ENCODE measurements at regions not wholly inside any gene's neighbourhood (a gene's known extent, or its start where the extent isn't known, plus 50 kb on each side); places are given as distances from the start of the nearest gene placed in this dataset.

GRCh38 chr2:221095356-221095755 is 476.7 kb downstream of the EPHA4 start:
- no peak overlapping the region for H2AK5ac ChIP-seq (ENCODE audit: low read depth, low read length)
- no peaks in the 10 kb centered on the region for H3K79me1 ChIP-seq (ENCODE audit: low read depth, low read length)
- no peak overlapping the region for H3K4me2 ChIP-seq (ENCODE audit: insufficient read depth, low read length, poor library complexity, severe bottlenecking)
- no CpG with 5 or more reads among the region's 1 CpG for WGBS, 2 donors (ENCODE audit: extremely low coverage in 2 of 2, insufficient read length in 2 of 2, insufficient replicate concordance in 1 of 2)
- H3K14ac ChIP-seq (ENCODE audit: low read length): no peak overlapping the region
- no peaks in the 10 kb centered on the region for H3K27me3 ChIP-seq (ENCODE audit: control insufficient read depth in 3 of 3, insufficient read depth in 3 of 3, low read depth in 1 of 3, low read length in 3 of 3)
- no peak overlapping the region for H2BK5ac ChIP-seq (ENCODE audit: low read length)
- no peak overlapping the region for H3K4me3 ChIP-seq (ENCODE audit: low read length in 2 of 2)
- no peak overlapping the region for H4K8ac ChIP-seq (ENCODE audit: low read depth, low read length)
- H3K9ac ChIP-seq (ENCODE audit: low read depth, low read length, poor library complexity): no peak overlapping the region
- H3K4me1 ChIP-seq (ENCODE audit: control insufficient read depth in 2 of 2, insufficient read depth in 1 of 2, low read depth in 1 of 2, low read length in 2 of 2): peaks cover 0 to 9% of the 10 kb centered on the region in 2 donors
- no peaks in the 10 kb centered on the region for H3K9me3 ChIP-seq (replicated peaks in 1 of 2; ENCODE audit: control insufficient read depth in 2 of 2, insufficient read depth in 1 of 2, low read depth in 1 of 2, low read length in 2 of 2)
- no peak overlapping the region for H4K91ac ChIP-seq (ENCODE audit: low read depth, low read length, poor library complexity)
- H2AFZ ChIP-seq (ENCODE audit: low read length): no peak overlapping the region
- no peak overlapping the region for H2BK15ac ChIP-seq (ENCODE audit: low read length)
- H2BK120ac ChIP-seq (ENCODE audit: low read depth, low read length): no peak overlapping the region
- no peak overlapping the region for H3K18ac ChIP-seq (ENCODE audit: low read length)
- H3K23ac ChIP-seq (ENCODE audit: low read depth, low read length, poor library complexity): no peak overlapping the region
- H3K27ac ChIP-seq (replicated peaks; ENCODE audit: low read length): no peak overlapping the region
- H3K4ac ChIP-seq (ENCODE audit: low read length): no peak overlapping the region
- H3K36me3 ChIP-seq (replicated peaks in 1 of 2; ENCODE audit: control insufficient read depth in 2 of 2, insufficient read depth in 2 of 2, low read length in 2 of 2): no peaks in the 10 kb centered on the region
- no peak overlapping the region for H2BK12ac ChIP-seq (ENCODE audit: low read length)
- no peak for DNase-seq (ENCODE audit: low spot score)

- WGBS, 2 donors (ENCODE audit: extremely low coverage in 2 of 2, insufficient read length in 2 of 2, insufficient replicate concordance in 1 of 2): no CpG with 5 or more reads among the region's 10 CpGs
- H3K36me3 ChIP-seq (replicated peaks in 1 of 2; ENCODE audit: control insufficient read depth in 2 of 2, insufficient read depth in 2 of 2, low read length in 2 of 2): no peaks in the 10 kb centered on the region
- H3K4me3 ChIP-seq (ENCODE audit: low read length in 2 of 2): no peak overlapping the region
Observed at GRCh38 chr2:221096706-221097567, 475.2 kb downstream of the EPHA4 start.

GRCh38 chr2:221097568-221097915 is 474.6 kb downstream of the EPHA4 start:
- Histone ChIP-seq H2BK12ac (ENCODE audit: low read length) (no peak overlapping the region), H3K4me3 (ENCODE audit: low read length in 2 of 2) (no peak overlapping the region), H3K79me1 (ENCODE audit: low read depth, low read length) (no peaks in the 10 kb centered on the region), H3K4me1 (ENCODE audit: control insufficient read depth in 2 of 2, insufficient read depth in 1 of 2, low read depth in 1 of 2, low read length in 2 of 2) (peaks cover 0 to 9% of the 10 kb centered on the region in 2 donors), H3K4me2 (ENCODE audit: insufficient read depth, low read length, poor library complexity, severe bottlenecking) (no peak overlapping the region), H3K23ac (ENCODE audit: low read depth, low read length, poor library complexity) (no peak overlapping the region), H3K9ac (ENCODE audit: low read depth, low read length, poor library complexity) (no peak overlapping the region), H4K8ac (ENCODE audit: low read depth, low read length) (no peak overlapping the region), H2BK15ac (ENCODE audit: low read length) (no peak overlapping the region), H2AFZ (ENCODE audit: low read length) (no peak overlapping the region), H2BK5ac (ENCODE audit: low read length) (no peak overlapping the region), H2BK120ac (ENCODE audit: low read depth, low read length) (no peak overlapping the region), H4K91ac (ENCODE audit: low read depth, low read length, poor library complexity) (no peak overlapping the region), H3K4ac (ENCODE audit: low read length) (no peak overlapping the region), H3K14ac (ENCODE audit: low read length) (no peak overlapping the region), H3K18ac (ENCODE audit: low read length) (no peak overlapping the region), H2AK5ac (ENCODE audit: low read depth, low read length) (no peak overlapping the region), H3K36me3 (replicated peaks in 1 of 2; ENCODE audit: control insufficient read depth in 2 of 2, insufficient read depth in 2 of 2, low read length in 2 of 2) (no peaks in the 10 kb centered on the region), H3K27me3 (ENCODE audit: control insufficient read depth in 3 of 3, insufficient read depth in 3 of 3, low read depth in 1 of 3, low read length in 3 of 3) (no peaks in the 10 kb centered on the region), H3K27ac (replicated peaks; ENCODE audit: low read length) (no peak overlapping the region), H3K9me3 (replicated peaks in 1 of 2; ENCODE audit: control insufficient read depth in 2 of 2, insufficient read depth in 1 of 2, low read depth in 1 of 2, low read length in 2 of 2) (no peaks in the 10 kb centered on the region)
- DNase-seq (ENCODE audit: low spot score): no peak
- WGBS, 2 donors (ENCODE audit: extremely low coverage in 2 of 2, insufficient read length in 2 of 2, insufficient replicate concordance in 1 of 2): no CpG with 5 or more reads among the region's 1 CpG

More at GRCh38 chr2:221096706-221097567, 475.2 kb downstream of the EPHA4 start:
- H3K4me1 ChIP-seq (ENCODE audit: control insufficient read depth in 2 of 2, insufficient read depth in 1 of 2, low read depth in 1 of 2, low read length in 2 of 2): peaks cover 0 to 9% of the 10 kb centered on the region in 2 donors
- H3K4me2 ChIP-seq (ENCODE audit: insufficient read depth, low read length, poor library complexity, severe bottlenecking): no peak overlapping the region
- no peak overlapping the region for H2BK12ac ChIP-seq (ENCODE audit: low read length)
- no peaks in the 10 kb centered on the region for H3K27me3 ChIP-seq (ENCODE audit: control insufficient read depth in 3 of 3, insufficient read depth in 3 of 3, low read depth in 1 of 3, low read length in 3 of 3)
- no peak overlapping the region for H3K27ac ChIP-seq (replicated peaks; ENCODE audit: low read length)
- no peak for DNase-seq (ENCODE audit: low spot score)
- H3K18ac ChIP-seq (ENCODE audit: low read length): no peak overlapping the region
- H3K79me1 ChIP-seq (ENCODE audit: low read depth, low read length): no peaks in the 10 kb centered on the region
- no peak overlapping the region for H4K91ac ChIP-seq (ENCODE audit: low read depth, low read length, poor library complexity)
- H2BK15ac ChIP-seq (ENCODE audit: low read length): no peak overlapping the region
- no peak overlapping the region for H3K23ac ChIP-seq (ENCODE audit: low read depth, low read length, poor library complexity)
- no peak overlapping the region for H3K4ac ChIP-seq (ENCODE audit: low read length)
- H2BK120ac ChIP-seq (ENCODE audit: low read depth, low read length): no peak overlapping the region
- H4K8ac ChIP-seq (ENCODE audit: low read depth, low read length): no peak overlapping the region
- no peak overlapping the region for H2AFZ ChIP-seq (ENCODE audit: low read length)
- H3K9ac ChIP-seq (ENCODE audit: low read depth, low read length, poor library complexity): no peak overlapping the region
- H2BK5ac ChIP-seq (ENCODE audit: low read length): no peak overlapping the region
- H3K14ac ChIP-seq (ENCODE audit: low read length): no peak overlapping the region
- no peaks in the 10 kb centered on the region for H3K9me3 ChIP-seq (replicated peaks in 1 of 2; ENCODE audit: control insufficient read depth in 2 of 2, insufficient read depth in 1 of 2, low read depth in 1 of 2, low read length in 2 of 2)
- H2AK5ac ChIP-seq (ENCODE audit: low read depth, low read length): no peak overlapping the region

GRCh38 chr2:221097949-221098348 is 474.2 kb downstream of the EPHA4 start:
- H2BK5ac ChIP-seq (ENCODE audit: low read length): no peak overlapping the region
- no CpG with 5 or more reads among the region's 7 CpGs for WGBS, 2 donors (ENCODE audit: extremely low coverage in 2 of 2, insufficient read length in 2 of 2, insufficient replicate concordance in 1 of 2)
- H3K4ac ChIP-seq (ENCODE audit: low read length): no peak overlapping the region
- H3K23ac ChIP-seq (ENCODE audit: low read depth, low read length, poor library complexity): no peak overlapping the region
- no peak overlapping the region for H3K4me3 ChIP-seq (ENCODE audit: low read length in 2 of 2)
- H3K18ac ChIP-seq (ENCODE audit: low read length): no peak overlapping the region
- no peaks in the 10 kb centered on the region for H3K79me1 ChIP-seq (ENCODE audit: low read depth, low read length)
- H3K9ac ChIP-seq (ENCODE audit: low read depth, low read length, poor library complexity): no peak overlapping the region
- no peak for DNase-seq (ENCODE audit: low spot score)
- no peak overlapping the region for H2BK120ac ChIP-seq (ENCODE audit: low read depth, low read length)
- peaks cover 0 to 9% of the 10 kb centered on the region in 2 donors for H3K4me1 ChIP-seq (ENCODE audit: control insufficient read depth in 2 of 2, insufficient read depth in 1 of 2, low read depth in 1 of 2, low read length in 2 of 2)
- H3K27me3 ChIP-seq (ENCODE audit: control insufficient read depth in 3 of 3, insufficient read depth in 3 of 3, low read depth in 1 of 3, low read length in 3 of 3): no peaks in the 10 kb centered on the region
- no peak overlapping the region for H3K27ac ChIP-seq (replicated peaks; ENCODE audit: low read length)
- no peak overlapping the region for H3K4me2 ChIP-seq (ENCODE audit: insufficient read depth, low read length, poor library complexity, severe bottlenecking)
- H4K8ac ChIP-seq (ENCODE audit: low read depth, low read length): no peak overlapping the region
- no peak overlapping the region for H2AK5ac ChIP-seq (ENCODE audit: low read depth, low read length)
- no peak overlapping the region for H2BK15ac ChIP-seq (ENCODE audit: low read length)
- H3K9me3 ChIP-seq (replicated peaks in 1 of 2; ENCODE audit: control insufficient read depth in 2 of 2, insufficient read depth in 1 of 2, low read depth in 1 of 2, low read length in 2 of 2): no peaks in the 10 kb centered on the region
- no peak overlapping the region for H2BK12ac ChIP-seq (ENCODE audit: low read length)
- H4K91ac ChIP-seq (ENCODE audit: low read depth, low read length, poor library complexity): no peak overlapping the region
- no peak overlapping the region for H2AFZ ChIP-seq (ENCODE audit: low read length)
- H3K36me3 ChIP-seq (replicated peaks in 1 of 2; ENCODE audit: control insufficient read depth in 2 of 2, insufficient read depth in 2 of 2, low read length in 2 of 2): no peaks in the 10 kb centered on the region
- H3K14ac ChIP-seq (ENCODE audit: low read length): no peak overlapping the region

Data from neuronal stem cell (in vitro differentiated cells).